Right lobe of liver (tissue), 4 donors: ENCODE measurements at regions not wholly inside any gene's neighbourhood (a gene's known extent, or its start where the extent isn't known, plus 50 kb on each side); places are given as distances from the start of the nearest gene placed in this dataset.

Source experiments
- POLR2A ChIP-seq: fragments of 450-650 bp; IDR thresholded peaks from one replicate; pipeline ENCODE4 v1.6.1; 2017; ENCODE audit warnings: antibody characterized with exemption, mild to moderate bottlenecking
- TF ChIP-seq, protein P1 (sequence below), 4 donors: fragments of 200-600 bp in 3 of 4; fragments of 450-650 bp in 1 of 4; IDR thresholded peaks; one replicate each; pipeline versions ENCODE4 v1.5.1 to v1.8.0; 2016 to 2022; ENCODE audit warnings: antibody characterized with exemption in 4 of 4, mild to moderate bottlenecking in 2 of 4
- donor health status: DM: no; HTN: no; CAD: no.
- donor health status: DM: no; HTN: no; CAD: no.
- donor health status: DM: no; HTN: yes; CAD: no.

GRCh38 chr5:40276426-40277102 is 403.2 kb upstream of the PTGER4 start:
- TF ChIP-seq, protein P1, sequence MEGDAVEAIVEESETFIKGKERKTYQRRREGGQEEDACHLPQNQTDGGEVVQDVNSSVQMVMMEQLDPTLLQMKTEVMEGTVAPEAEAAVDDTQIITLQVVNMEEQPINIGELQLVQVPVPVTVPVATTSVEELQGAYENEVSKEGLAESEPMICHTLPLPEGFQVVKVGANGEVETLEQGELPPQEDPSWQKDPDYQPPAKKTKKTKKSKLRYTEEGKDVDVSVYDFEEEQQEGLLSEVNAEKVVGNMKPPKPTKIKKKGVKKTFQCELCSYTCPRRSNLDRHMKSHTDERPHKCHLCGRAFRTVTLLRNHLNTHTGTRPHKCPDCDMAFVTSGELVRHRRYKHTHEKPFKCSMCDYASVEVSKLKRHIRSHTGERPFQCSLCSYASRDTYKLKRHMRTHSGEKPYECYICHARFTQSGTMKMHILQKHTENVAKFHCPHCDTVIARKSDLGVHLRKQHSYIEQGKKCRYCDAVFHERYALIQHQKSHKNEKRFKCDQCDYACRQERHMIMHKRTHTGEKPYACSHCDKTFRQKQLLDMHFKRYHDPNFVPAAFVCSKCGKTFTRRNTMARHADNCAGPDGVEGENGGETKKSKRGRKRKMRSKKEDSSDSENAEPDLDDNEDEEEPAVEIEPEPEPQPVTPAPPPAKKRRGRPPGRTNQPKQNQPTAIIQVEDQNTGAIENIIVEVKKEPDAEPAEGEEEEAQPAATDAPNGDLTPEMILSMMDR (IDR thresholded peaks at IDR 0.05): no peak
- no peak for TF ChIP-seq POLR2A
